Cardiac muscle cell (in vitro differentiated cells and primary cell): ENCODE measurements at regions not wholly inside any gene's neighbourhood (a gene's known extent, or its start where the extent isn't known, plus 50 kb on each side); places are given as distances from the start of the nearest gene placed in this dataset.
"Not testable (repeated sequence)": the region's sequence is repeated elsewhere in the genome, so short reads cannot be mapped to it uniquely, and the experiment has no call there.

Experiments used
- DNase-seq, 2 donors: peaks; one replicate each; pipeline versions ENCODE4 v3.0.0 to v3.0.0-alpha.2; 2010 to 2017; ENCODE audit warnings: low read depth in 1 of 2, low spot score in 1 of 2
- H3K27ac ChIP-seq: fragments of 200-600 bp; sonication (generic); 2 replicates; pipeline ENCODE4 v1.5.1; 2016
- H3K27me3 ChIP-seq: fragments of 200-600 bp; sonication (generic); 2 replicates; pipeline ENCODE4 v1.6.0; 2016; ENCODE audit warnings: control low read depth
- H3K36me3 ChIP-seq: fragments of 200-600 bp; sonication (generic); 2 replicates; pipeline ENCODE4 v1.5.1; 2016; ENCODE audit warnings: control low read depth
- H3K4me1 ChIP-seq: fragments of 200-600 bp; sonication (generic); 2 replicates; pipeline ENCODE4 v1.8.1; 2017; ENCODE audit warnings: low read depth, mild to moderate bottlenecking, mixed run types
- H3K4me3 ChIP-seq: fragments of 200-600 bp; sonication (generic); 2 replicates; pipeline ENCODE4 v1.5.1; 2016; ENCODE audit warnings: mild to moderate bottlenecking
- H3K9me3 ChIP-seq: fragments of 200-600 bp; sonication (generic); 2 replicates; pipeline ENCODE4 v1.5.1; 2017; ENCODE audit warnings: low read depth, mild to moderate bottlenecking, control low read depth
- CTCF ChIP-seq: IDR thresholded peaks from 2 replicates; pipeline ENCODE4 v1.5.1; 2012; ENCODE audit warnings: low read depth, mild to moderate bottlenecking, low read length

GRCh38 chr1:174079796-174080195 is 57.6 kb upstream of the RC3H1 start:
- H3K36me3 ChIP-seq: no peaks in the 10 kb centered on the region
- TF ChIP-seq CTCF: no peak
- H3K4me1 ChIP-seq: no peaks in the 10 kb centered on the region
- no peak for DNase-seq
- H3K4me3 ChIP-seq: no peak overlapping the region
- no peaks in the 10 kb centered on the region for H3K27me3 ChIP-seq
- no peaks in the 10 kb centered on the region for H3K9me3 ChIP-seq
- H3K27ac ChIP-seq: no peak overlapping the region

GRCh38 chr1:174078916-174079315 is 56.8 kb upstream of the RC3H1 start:
- not testable (repeated sequence) for H3K27ac ChIP-seq, H3K27me3 ChIP-seq, H3K36me3 ChIP-seq, DNase-seq, H3K4me1 ChIP-seq, H3K4me3 ChIP-seq, H3K9me3 ChIP-seq

- no peaks in the 10 kb centered on the region for H3K27me3 ChIP-seq
- TF ChIP-seq CTCF: no peak
- peak in 1 of 2 donors; percentile 13 for DNase-seq
Measured at GRCh38 chr1:174077749-174078490, 55.8 kb upstream of the RC3H1 start.

GRCh38 chr1:174075245-174075692 is 53.1 kb upstream of the RC3H1 start:
- H3K27ac ChIP-seq: no peak overlapping the region
- peak in 1 of 2 donors; percentile 37 for DNase-seq
- no peak for TF ChIP-seq CTCF
- no peaks in the 10 kb centered on the region for H3K9me3 ChIP-seq
- no peaks in the 10 kb centered on the region for H3K4me1 ChIP-seq
- no peaks in the 10 kb centered on the region for H3K27me3 ChIP-seq
- H3K36me3 ChIP-seq: no peaks in the 10 kb centered on the region
- H3K4me3 ChIP-seq: no peak overlapping the region

More at GRCh38 chr1:174077749-174078490, 55.8 kb upstream of the RC3H1 start:
- Histone ChIP-seq H3K4me3 (no peak overlapping the region), H3K4me1 (no peaks in the 10 kb centered on the region), H3K36me3 (no peaks in the 10 kb centered on the region), H3K27ac (no peak overlapping the region), H3K9me3 (no peaks in the 10 kb centered on the region)

- peak; percentile 39 for TF ChIP-seq CTCF
- H3K36me3 ChIP-seq: no peaks in the 10 kb centered on the region
- H3K27ac ChIP-seq: no peak overlapping the region
- no peaks in the 10 kb centered on the region for H3K27me3 ChIP-seq
- peak in 1 of 2 donors; percentile 53 for DNase-seq
- no peaks in the 10 kb centered on the region for H3K4me1 ChIP-seq
- H3K9me3 ChIP-seq: no peaks in the 10 kb centered on the region
- no peak overlapping the region for H3K4me3 ChIP-seq
Measured at GRCh38 chr1:174074757-174075156, 52.6 kb upstream of the RC3H1 start.

GRCh38 chr1:174072581-174072980 is 50.4 kb upstream of the RC3H1 start:
- H3K4me3 ChIP-seq: no peak overlapping the region
- H3K36me3 ChIP-seq: no peaks in the 10 kb centered on the region
- DNase-seq: no peak
- no peaks in the 10 kb centered on the region for H3K27me3 ChIP-seq
- H3K27ac ChIP-seq: no peak overlapping the region
- peaks cover 4% of the 10 kb centered on the region for H3K4me1 ChIP-seq
- no peak for TF ChIP-seq CTCF
- H3K9me3 ChIP-seq: no peaks in the 10 kb centered on the region
